ENCODE measurements at regions not wholly inside any gene's neighbourhood (a gene's known extent, or its start where the extent isn't known, plus 50 kb on each side); places are given as distances from the start of the nearest gene placed in this dataset.

- TF ChIP-seq CTCF (IDR thresholded peaks at IDR 0.05) (no peak), POLR2A (IDR thresholded peaks at IDR 0.05) (no peak)
These were observed 303.9 kb upstream of the NRP1 start for GRCh38 chr10:33638374-33638773.

All from adrenal gland (tissue), 5 donors.